ENCODE measurements at regions not wholly inside any gene's neighbourhood (a gene's known extent, or its start where the extent isn't known, plus 50 kb on each side); places are given as distances from the start of the nearest gene placed in this dataset.

GRCh38 chr15:31208817-31209216 lies 107.3 kb upstream of the TRPM1 start:
- TF ChIP-seq CTCF (IDR thresholded peaks at IDR 0.05) = no peak
- TF ChIP-seq EP300 (IDR thresholded peaks at IDR 0.05) = no peak
- TF ChIP-seq POLR2A (IDR thresholded peaks at IDR 0.05) = no peak
